ENCODE measurements at regions not wholly inside any gene's neighbourhood (a gene's known extent, or its start where the extent isn't known, plus 50 kb on each side); places are given as distances from the start of the nearest gene placed in this dataset.

GRCh38 chr6:43887340-43887858, 117.4 kb downstream of the VEGFA start:
- TF ChIP-seq CTCF (IDR thresholded peaks at IDR 0.05 in 4 of 5, conservative IDR thresholded peaks at IDR 0.05 in 1 of 5) = no peak
- no peak for TF ChIP-seq POLR2A (IDR thresholded peaks at IDR 0.05)
